Left ventricle myocardium inferior (tissue), 1 donor: ENCODE measurements at regions not wholly inside any gene's neighbourhood (a gene's known extent, or its start where the extent isn't known, plus 50 kb on each side); places are given as distances from the start of the nearest gene placed in this dataset.

Source experiments
- DNase-seq: peaks from one replicate; pipeline ENCODE4 v3.0.0-alpha.2; 2020
- H3K27ac ChIP-seq: fragments of 200-600 bp; replicated peaks from 2 replicates; pipeline ENCODE4 v1.8.0; 2021
- H3K27me3 ChIP-seq: fragments of 200-600 bp; 2 replicates; pipeline ENCODE4 v1.8.0; 2021; ENCODE audit warnings: low read depth
- H3K36me3 ChIP-seq: fragments of 200-600 bp; 2 replicates; pipeline ENCODE4 v1.8.0; 2021
- H3K4me1 ChIP-seq: fragments of 200-600 bp; 2 replicates; pipeline ENCODE4 v1.8.0; 2021
- H3K4me3 ChIP-seq: fragments of 200-600 bp; 2 replicates; pipeline ENCODE4 v1.8.0; 2021; ENCODE audit warnings: mild to moderate bottlenecking, moderate library complexity
- H3K9me3 ChIP-seq: fragments of 200-600 bp; replicated peaks from 2 replicates; pipeline ENCODE4 v1.8.0; 2021
- CTCF ChIP-seq: fragments of 200-600 bp; IDR thresholded peaks from 2 replicates; pipeline ENCODE4 v1.8.0; 2021; ENCODE audit warnings: antibody characterized with exemption, mild to moderate bottlenecking, borderline replicate concordance
- intact Hi-C: fragments of 100-400 bp; cut with micrococcal nuclease; formaldehyde crosslinking; loops from one replicate; pipeline ENCODE4 v1.11.0; 2022
- donor health status: DM: no; HTN: yes; CAD: no; lungs with severe emphysema.

DNA sequence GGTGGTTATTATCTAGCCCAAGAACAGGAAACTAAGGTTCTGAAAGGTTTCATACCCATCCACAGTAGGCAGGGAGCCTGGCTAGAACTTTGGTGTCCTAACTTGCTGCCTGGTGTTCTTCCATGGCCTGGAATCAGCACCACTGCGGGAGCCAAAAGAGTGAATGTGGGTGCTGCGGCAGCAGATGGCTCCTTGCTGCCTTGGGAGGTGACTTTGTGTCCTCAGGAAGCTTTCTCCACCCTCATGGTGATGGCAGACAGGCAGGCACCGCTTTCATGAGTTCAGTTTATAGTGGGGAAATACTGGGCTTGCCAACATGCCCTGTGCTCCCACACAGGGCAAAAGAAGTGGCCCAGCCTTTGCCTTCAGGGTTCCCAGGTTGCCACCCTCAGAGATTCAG lies 385.2 kb downstream of the BCL11A start:
- no peak for TF ChIP-seq CTCF
- intact Hi-C loops = no loop called here
- H3K27me3 ChIP-seq = no peaks in the 10 kb centered on the region
- no peak for DNase-seq
- no peak overlapping the region for H3K4me3 ChIP-seq
- no peaks in the 10 kb centered on the region for H3K36me3 ChIP-seq
- no peaks in the 10 kb centered on the region for H3K9me3 ChIP-seq
- peaks cover 3% of the 10 kb centered on the region for H3K4me1 ChIP-seq
- no peak overlapping the region for H3K27ac ChIP-seq

DNA sequence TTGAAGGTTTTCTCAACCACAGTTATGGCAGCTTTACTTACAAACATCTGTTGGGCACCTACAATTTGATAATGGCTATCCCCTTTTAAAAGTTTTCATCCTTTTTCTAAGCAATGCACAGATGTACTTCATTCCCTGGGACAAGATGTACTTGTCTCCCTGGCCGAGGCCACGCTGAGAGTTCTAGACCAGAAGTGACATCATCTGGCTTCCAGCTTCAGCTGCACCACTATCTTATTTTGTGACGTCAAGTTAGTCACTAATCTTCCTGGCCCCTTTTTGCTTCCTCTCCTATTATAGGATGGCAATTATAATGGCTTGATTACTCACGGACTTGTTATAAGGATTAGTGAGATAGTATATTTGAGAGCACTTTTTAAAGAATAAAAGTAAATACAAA lies 386.4 kb downstream of the BCL11A start:
- TF ChIP-seq CTCF = no peak
- Histone ChIP-seq H3K4me1 (peaks cover 3% of the 10 kb centered on the region), H3K36me3 (no peaks in the 10 kb centered on the region), H3K27ac (no peak overlapping the region), H3K27me3 (no peaks in the 10 kb centered on the region), H3K4me3 (no peak overlapping the region), H3K9me3 (no peaks in the 10 kb centered on the region)
- DNase-seq = no peak
- intact Hi-C loops = no loop called here

- intact Hi-C loops = no loop called here
- Histone ChIP-seq H3K27me3 (no peaks in the 10 kb centered on the region), H3K27ac (no peak overlapping the region), H3K9me3 (no peaks in the 10 kb centered on the region), H3K36me3 (no peaks in the 10 kb centered on the region), H3K4me3 (no peak overlapping the region), H3K4me1 (peaks cover 3% of the 10 kb centered on the region)
- no peak for DNase-seq
- TF ChIP-seq CTCF = no peak
Measured at GRCh38 chr2:60163691-60164090, 389.8 kb downstream of the BCL11A start.

DNA sequence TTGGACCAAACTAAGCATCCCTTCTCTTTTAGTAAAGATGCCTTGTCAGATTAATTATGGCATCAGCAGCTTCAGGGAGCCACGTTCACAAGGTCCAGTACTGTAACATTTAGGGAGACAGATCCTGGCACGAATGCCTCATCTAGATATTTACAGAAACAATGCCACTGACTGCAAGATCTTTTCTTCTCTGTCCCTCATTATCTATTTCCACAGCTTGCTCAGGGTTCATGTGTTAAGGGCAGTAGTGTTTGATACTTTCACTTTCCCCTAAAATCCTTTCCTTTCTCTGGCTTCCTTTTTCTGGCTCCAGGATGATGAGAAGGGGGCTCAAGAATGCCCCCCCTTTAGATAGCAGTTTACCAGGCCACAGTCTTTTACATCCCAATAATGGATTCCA lies 393.9 kb downstream of the BCL11A start:
- H3K4me3 ChIP-seq = no peak overlapping the region
- DNase-seq = no peak
- no peak overlapping the region for H3K27ac ChIP-seq
- no peaks in the 10 kb centered on the region for H3K36me3 ChIP-seq
- intact Hi-C loops = no loop called here
- no peak for TF ChIP-seq CTCF
- no peaks in the 10 kb centered on the region for H3K27me3 ChIP-seq
- H3K4me1 ChIP-seq = no peaks in the 10 kb centered on the region
- H3K9me3 ChIP-seq = no peaks in the 10 kb centered on the region

- Histone ChIP-seq H3K9me3 (no peaks in the 10 kb centered on the region), H3K36me3 (no peaks in the 10 kb centered on the region), H3K27ac (no peak overlapping the region), H3K27me3 (no peaks in the 10 kb centered on the region), H3K4me3 (no peak overlapping the region), H3K4me1 (no peaks in the 10 kb centered on the region)
- TF ChIP-seq CTCF = no peak
- intact Hi-C loops = no loop called here
- no peak for DNase-seq
Measured at GRCh38 chr2:60158262-60158661, 395.2 kb downstream of the BCL11A start.

DNA sequence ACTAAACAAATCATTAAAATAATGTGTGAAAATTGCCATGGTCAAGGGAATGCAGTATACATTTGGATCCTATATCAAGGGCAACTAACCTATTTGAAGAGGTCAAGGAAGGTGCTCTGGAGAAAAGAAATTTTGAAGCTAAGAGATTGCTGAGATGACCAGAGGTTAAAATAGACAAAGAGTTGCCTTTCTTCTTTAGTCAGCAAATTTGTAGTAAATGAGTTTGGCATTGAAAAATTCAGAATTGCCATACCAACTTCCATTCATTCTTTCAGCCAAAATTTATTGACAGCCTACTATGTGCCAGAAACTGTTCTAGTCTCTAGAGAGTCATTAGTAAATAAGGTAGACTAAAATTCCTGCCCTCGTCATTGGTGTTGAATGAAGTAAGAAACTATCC lies 396.2 kb downstream of the BCL11A start:
- no peak overlapping the region for H3K4me3 ChIP-seq
- no peak overlapping the region for H3K27ac ChIP-seq
- DNase-seq = no peak
- intact Hi-C loops = no loop called here
- H3K36me3 ChIP-seq = no peaks in the 10 kb centered on the region
- peaks cover 10% of the 10 kb centered on the region for H3K9me3 ChIP-seq
- no peaks in the 10 kb centered on the region for H3K4me1 ChIP-seq
- TF ChIP-seq CTCF = no peak
- no peaks in the 10 kb centered on the region for H3K27me3 ChIP-seq
